Coronary artery (tissue), 2 donors: ENCODE measurements at regions not wholly inside any gene's neighbourhood (a gene's known extent, or its start where the extent isn't known, plus 50 kb on each side); places are given as distances from the start of the nearest gene placed in this dataset.
"Not testable (repeated sequence)": the region's sequence is repeated elsewhere in the genome, so short reads cannot be mapped to it uniquely, and the experiment has no call there.

Source experiments
- DNase-seq: peaks from one replicate; pipeline ENCODE4 v3.0.0-alpha.2; 2017; ENCODE audit warnings: low spot score
- H3K27ac ChIP-seq, 2 donors: fragments of 200-600 bp; sonication (generic); one replicate each; pipeline ENCODE4 v1.5.1; 2016 to 2019
- H3K4me3 ChIP-seq: fragments of 200-600 bp; sonication (generic); 2 replicates; pipeline ENCODE4 v1.5.1; 2016; ENCODE audit warnings: mild to moderate bottlenecking, moderate library complexity
- TF ChIP-seq, protein P1 (sequence below): fragments of 200-600 bp; sonication (generic); IDR thresholded peaks from one replicate; pipeline ENCODE4 v1.5.1; 2019; ENCODE audit warnings: antibody characterized with exemption

DNA sequence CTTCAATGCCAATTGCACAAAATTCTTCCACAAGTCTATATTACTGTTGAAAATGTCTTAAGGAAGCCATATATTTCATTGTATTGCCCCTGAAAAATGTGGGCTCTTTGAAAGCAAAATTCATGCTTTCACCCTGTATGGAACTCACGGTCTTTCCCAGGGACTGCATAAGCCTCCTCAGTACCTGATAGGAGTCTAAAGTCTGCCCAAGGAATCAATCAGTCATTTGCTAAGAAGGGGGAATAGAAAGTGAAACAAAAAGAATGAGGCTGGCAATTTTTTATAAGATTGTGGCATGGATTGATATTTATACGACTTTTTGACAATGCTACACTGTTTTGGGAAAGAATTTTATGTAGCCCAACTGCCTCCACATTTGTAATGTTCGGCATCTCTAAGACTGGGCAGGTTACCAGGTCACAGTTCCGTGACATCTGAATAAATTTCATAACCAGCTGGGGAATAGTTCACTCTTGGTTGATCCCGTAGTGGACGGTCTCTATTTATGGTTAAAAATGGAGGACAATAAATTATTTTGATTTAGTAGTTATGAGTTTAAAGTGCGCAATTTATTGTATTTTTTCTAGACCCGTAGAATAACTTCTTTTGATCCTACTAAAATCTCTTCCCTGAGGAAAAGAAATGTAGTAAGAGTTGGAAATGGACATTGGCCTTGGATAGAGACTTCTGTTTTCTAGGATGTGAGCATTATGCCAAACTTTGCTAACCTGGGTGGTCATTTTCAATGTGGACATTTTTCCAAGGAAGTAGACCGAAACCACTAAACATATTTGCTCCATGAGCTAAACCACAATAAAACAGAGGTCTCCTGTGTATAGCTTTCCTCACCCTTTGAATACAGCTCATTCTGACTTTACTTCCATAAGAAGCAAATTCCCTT lies 1585.4 kb downstream of the EFNB2 start:
- H3K4me3 ChIP-seq = no peak overlapping the region

DNA sequence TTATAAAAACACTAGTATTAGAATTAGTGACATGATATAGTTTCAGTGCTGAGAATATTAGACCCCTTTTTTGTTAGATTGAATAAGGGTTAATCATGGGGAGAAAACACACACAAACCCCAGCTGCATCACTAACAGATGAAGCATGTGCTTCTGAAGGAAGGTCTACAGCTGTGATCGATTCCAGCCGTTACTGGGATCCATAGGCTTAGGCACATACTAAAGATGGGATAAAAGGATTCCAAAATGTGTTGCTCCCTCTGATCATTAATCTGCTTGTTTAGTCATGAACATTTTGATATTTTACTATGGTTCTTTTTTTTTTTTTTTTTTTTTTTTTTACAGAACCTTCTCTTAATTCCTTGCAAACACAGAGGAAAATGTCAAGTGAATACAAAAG lies 1591.3 kb downstream of the EFNB2 start:
- Histone ChIP-seq H3K27ac (no peak overlapping the region), H3K4me3 (no peak overlapping the region)
- TF ChIP-seq, protein P1, sequence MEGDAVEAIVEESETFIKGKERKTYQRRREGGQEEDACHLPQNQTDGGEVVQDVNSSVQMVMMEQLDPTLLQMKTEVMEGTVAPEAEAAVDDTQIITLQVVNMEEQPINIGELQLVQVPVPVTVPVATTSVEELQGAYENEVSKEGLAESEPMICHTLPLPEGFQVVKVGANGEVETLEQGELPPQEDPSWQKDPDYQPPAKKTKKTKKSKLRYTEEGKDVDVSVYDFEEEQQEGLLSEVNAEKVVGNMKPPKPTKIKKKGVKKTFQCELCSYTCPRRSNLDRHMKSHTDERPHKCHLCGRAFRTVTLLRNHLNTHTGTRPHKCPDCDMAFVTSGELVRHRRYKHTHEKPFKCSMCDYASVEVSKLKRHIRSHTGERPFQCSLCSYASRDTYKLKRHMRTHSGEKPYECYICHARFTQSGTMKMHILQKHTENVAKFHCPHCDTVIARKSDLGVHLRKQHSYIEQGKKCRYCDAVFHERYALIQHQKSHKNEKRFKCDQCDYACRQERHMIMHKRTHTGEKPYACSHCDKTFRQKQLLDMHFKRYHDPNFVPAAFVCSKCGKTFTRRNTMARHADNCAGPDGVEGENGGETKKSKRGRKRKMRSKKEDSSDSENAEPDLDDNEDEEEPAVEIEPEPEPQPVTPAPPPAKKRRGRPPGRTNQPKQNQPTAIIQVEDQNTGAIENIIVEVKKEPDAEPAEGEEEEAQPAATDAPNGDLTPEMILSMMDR = no peak
- no peak for DNase-seq

More for the DNA sequence above, 1585.4 kb downstream of the EFNB2 start:
- H3K27ac ChIP-seq = no peak overlapping the region
- TF ChIP-seq, protein P1 = no peak
- no peak for DNase-seq

DNA sequence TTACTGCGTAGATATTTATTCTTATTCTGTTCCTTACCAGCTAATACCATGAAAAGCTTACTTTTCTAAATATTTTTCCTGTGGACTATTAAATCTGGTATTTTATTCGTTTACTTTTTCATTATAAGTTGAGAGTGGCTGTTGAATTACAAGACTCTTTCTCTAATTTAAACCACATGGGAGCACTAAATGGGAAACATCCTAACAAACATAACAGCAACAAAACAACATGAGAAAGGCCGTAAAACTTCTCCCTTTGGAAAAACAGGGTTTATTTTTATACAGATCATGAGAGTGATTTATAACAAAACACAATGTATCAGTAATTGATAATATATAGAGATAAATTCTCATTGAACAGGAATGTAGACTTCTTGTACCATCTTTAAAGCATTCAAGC lies 1592.1 kb downstream of the EFNB2 start:
- no peak overlapping the region for H3K27ac ChIP-seq
- TF ChIP-seq, protein P1 = no peak
- DNase-seq = no peak
- no peak overlapping the region for H3K4me3 ChIP-seq

DNA sequence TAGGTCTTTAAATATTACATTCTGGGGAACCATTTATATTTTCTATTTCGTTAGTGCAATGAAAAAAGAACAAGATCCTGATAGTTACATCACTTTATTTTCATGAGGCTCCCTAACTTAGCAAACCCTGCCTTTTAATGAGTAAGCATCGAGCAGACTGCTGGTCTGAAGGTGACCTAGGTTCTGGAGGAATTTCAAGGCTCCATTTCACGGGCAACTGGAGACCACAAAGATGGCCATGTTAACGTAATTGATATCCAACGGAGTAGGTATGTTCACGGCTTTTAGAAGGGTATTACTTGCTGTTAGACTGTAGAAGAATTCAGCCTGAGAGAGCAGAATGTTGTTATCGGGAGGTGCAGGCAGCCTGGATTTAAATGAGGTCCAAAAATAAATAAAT lies 1597.6 kb downstream of the EFNB2 start:
- TF ChIP-seq, protein P1 = no peak
- Histone ChIP-seq H3K4me3 (no peak overlapping the region), H3K27ac (no peak overlapping the region)
- no peak for DNase-seq

DNA sequence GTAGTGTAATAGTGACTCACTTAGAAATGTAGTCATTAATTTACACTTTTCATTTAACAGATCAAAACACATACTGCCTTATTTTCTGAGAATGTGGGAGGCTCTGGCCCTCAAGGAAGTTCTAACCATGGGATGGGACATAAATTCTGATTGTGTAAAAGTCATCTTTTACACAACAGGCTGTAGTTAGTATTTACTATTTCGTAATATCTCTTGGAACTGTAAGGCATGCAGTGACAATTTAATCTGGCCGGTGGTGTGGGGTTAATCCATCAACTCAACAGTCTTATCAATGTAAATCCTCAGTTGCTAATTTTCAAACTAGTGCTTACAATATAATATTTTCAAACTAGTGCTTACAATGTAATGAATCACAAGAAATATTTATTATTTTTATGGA lies 1599.2 kb downstream of the EFNB2 start:
- no peak for DNase-seq
- no peak overlapping the region for H3K27ac ChIP-seq
- no peak overlapping the region for H3K4me3 ChIP-seq
- TF ChIP-seq, protein P1 = no peak

DNA sequence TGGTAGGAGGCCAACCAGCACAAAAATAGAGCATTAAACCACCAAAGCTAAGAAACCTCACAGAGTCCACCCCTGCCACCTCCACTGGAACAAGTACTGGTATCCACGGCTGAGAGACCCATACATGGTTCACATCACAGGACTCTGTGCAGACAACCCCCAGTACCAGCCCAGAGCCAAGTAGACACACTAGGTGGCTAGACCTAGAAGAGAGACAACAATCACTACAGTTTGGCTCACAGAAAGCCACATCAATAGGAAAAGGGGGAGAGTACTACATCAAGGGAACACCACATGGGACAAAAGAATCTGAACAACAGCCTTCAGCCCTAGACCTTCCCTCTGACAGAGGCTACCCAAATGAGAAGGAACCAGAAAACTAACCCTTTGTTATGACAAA lies 1614.9 kb downstream of the EFNB2 start:
- H3K27ac ChIP-seq, H3K4me3 ChIP-seq, DNase-seq: not testable (repeated sequence)

DNA sequence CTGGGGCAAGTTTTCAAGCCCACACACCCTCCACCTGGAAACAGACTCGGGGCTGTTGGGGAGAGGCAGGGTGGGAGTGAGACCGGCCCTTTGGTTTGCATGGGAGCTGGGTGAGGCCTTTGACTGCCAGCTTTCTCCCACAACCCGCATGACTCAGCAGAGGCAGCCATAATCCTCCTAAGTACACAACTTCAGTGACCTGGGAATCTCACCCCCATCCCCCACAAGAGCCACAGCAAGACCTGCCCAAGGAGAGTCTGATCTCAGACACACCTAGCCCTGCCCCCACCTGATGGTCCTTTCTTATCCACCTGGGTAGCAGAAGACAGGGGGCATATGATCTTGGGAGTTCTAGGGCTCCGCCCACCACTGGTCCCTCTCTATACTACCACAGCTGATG lies 1615.4 kb downstream of the EFNB2 start:
- no peak overlapping the region for H3K4me3 ChIP-seq
- no peak for DNase-seq
- H3K27ac ChIP-seq = no peak overlapping the region
- TF ChIP-seq, protein P1 = no peak
